ENCODE measurements at regions not wholly inside any gene's neighbourhood (a gene's known extent, or its start where the extent isn't known, plus 50 kb on each side); places are given as distances from the start of the nearest gene placed in this dataset.
A peak's percentile ranks its signal among the peaks of the same experiment; 100 is the strongest.

DNA sequence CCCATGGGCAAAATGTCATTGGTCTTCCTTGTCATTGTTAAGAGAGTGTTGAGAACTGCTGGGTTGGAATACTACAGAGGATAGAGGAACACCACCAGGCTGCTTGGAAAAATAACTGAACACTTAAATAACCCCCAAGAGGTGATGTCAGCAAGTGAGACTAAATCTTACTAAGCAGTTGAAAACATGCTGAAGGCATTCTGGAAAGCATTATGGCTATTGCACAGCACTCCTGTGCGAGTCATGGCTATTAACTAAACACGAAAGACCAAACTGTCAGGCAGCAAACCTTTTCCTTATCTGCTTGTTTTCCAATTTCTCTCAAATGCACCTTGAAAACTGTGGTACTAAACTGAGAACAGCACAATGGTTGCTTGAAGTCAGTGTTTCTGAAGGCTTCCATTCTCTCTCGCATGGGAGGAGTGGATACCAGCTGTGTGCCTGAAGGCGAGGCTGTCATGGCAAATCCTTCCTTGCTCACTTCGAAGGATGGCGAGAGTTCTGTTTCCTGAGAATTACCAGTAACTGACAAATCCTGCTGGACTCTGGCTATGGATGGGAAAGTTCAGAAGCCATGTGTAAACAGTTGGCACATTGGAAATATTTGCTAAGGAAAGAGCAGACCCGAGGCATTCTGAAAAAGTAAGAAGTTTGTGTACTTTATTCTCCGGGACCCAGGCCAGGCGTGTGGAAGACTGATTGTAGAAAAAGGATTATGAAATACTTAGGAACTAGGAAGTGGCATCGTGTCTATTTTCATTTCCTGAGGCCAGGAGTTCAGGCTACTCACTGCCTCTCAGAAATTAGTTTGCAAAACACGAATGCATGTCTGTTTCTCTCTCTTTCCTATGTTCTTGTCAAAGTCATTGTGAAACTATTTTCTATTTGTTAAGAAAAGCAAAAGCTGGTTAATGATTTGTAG lies 182.1 kb downstream of the DMRT2 start:
- Histone ChIP-seq H3K4me1 (peaks cover 0 to 13% of the 10 kb centered on the region in 2 donors), H3K27me3 (no peaks in the 10 kb centered on the region), H3K4me3 (no peak overlapping the region), H3K9me3 (no peaks in the 10 kb centered on the region), H3K27ac (peak overlapping the region in 3 of 4 donors; percentile 30 to 55 (median 34)), H3K36me3 (no peaks in the 10 kb centered on the region)
- intact Hi-C loops (cut with DNase I; ENCODE audit: low total_unique reads) = no loop called here
- no peak for TF ChIP-seq POLR2A (IDR thresholded peaks at IDR 0.05)
- TF ChIP-seq, protein P1, sequence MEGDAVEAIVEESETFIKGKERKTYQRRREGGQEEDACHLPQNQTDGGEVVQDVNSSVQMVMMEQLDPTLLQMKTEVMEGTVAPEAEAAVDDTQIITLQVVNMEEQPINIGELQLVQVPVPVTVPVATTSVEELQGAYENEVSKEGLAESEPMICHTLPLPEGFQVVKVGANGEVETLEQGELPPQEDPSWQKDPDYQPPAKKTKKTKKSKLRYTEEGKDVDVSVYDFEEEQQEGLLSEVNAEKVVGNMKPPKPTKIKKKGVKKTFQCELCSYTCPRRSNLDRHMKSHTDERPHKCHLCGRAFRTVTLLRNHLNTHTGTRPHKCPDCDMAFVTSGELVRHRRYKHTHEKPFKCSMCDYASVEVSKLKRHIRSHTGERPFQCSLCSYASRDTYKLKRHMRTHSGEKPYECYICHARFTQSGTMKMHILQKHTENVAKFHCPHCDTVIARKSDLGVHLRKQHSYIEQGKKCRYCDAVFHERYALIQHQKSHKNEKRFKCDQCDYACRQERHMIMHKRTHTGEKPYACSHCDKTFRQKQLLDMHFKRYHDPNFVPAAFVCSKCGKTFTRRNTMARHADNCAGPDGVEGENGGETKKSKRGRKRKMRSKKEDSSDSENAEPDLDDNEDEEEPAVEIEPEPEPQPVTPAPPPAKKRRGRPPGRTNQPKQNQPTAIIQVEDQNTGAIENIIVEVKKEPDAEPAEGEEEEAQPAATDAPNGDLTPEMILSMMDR (IDR thresholded peaks at IDR 0.05 in 4 of 5, conservative IDR thresholded peaks at IDR 0.05 in 1 of 5) = no peak
- in situ Hi-C loops (cut with MboI; ENCODE audit: low sequenced_read_pairs in 4 of 4) = no loop called here
- peak; percentile 87 for ATAC-seq
- DNase-seq = peak; percentile 30 to 61

DNA sequence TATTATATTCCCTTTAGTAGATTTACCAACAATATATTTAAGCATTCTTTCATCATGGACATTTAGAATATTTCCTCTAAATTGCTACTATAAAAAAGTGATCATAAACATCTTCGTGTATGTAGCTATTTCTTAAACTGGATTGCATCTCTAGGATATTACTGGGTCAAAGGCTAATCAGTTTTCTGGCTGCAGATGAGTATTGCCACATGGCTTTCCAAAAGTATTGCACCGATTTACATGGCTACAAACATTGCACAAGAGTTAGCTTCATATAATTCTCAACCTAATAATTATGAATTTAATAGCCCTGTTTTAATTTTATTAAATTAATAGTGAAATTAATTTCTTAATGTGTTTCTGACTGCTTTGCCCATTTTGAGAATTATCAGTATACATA lies 183.4 kb downstream of the DMRT2 start:
- TF ChIP-seq, protein P1 (IDR thresholded peaks at IDR 0.05 in 4 of 5, conservative IDR thresholded peaks at IDR 0.05 in 1 of 5) = no peak
- no peak for TF ChIP-seq POLR2A (IDR thresholded peaks at IDR 0.05)
- in situ Hi-C loops (cut with MboI; ENCODE audit: low sequenced_read_pairs in 4 of 4) = no loop called here
- peak in 1 of 2 donors; percentile 53 for ATAC-seq

DNA sequence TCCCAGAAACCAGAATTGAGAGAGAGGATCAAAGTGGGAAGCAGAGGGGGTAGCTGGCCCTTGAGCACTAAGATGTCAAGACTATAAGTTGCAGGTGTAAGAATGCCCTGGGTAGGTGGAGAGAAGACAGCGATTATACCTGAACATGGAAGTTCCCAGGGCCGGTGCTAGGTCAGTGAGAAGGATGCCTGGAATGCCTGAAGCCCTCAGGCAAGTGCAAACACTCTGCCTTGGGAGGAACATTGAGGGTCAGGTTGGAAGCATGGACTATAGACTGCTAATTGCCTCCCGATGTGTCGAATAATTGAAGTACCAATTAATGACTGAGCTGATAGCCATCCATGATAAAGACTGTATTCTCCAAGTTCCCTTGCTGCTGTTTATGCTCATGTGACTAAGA lies 185.5 kb downstream of the DMRT2 start:
- Histone ChIP-seq H3K9me3 (no peaks in the 10 kb centered on the region), H3K36me3 (no peaks in the 10 kb centered on the region), H3K27me3 (no peaks in the 10 kb centered on the region), H3K27ac (no peak overlapping the region), H3K4me1 (peaks cover 0 to 13% of the 10 kb centered on the region in 2 donors), H3K4me3 (no peak overlapping the region)
- in situ Hi-C loops (cut with MboI; ENCODE audit: low sequenced_read_pairs in 4 of 4) = no loop called here
- ATAC-seq = no peak
- intact Hi-C loops (cut with DNase I; ENCODE audit: low total_unique reads) = no loop called here
- TF ChIP-seq, protein P1 (IDR thresholded peaks at IDR 0.05 in 4 of 5, conservative IDR thresholded peaks at IDR 0.05 in 1 of 5) = no peak
- no peak for TF ChIP-seq POLR2A (IDR thresholded peaks at IDR 0.05)
- DNase-seq = no peak

More for the DNA sequence above, 183.4 kb downstream of the DMRT2 start:
- intact Hi-C loops (cut with DNase I; ENCODE audit: low total_unique reads) = no loop called here
- Histone ChIP-seq H3K27me3 (no peaks in the 10 kb centered on the region), H3K4me1 (peaks cover 0 to 13% of the 10 kb centered on the region in 2 donors), H3K36me3 (no peaks in the 10 kb centered on the region), H3K27ac (no peak overlapping the region), H3K9me3 (no peaks in the 10 kb centered on the region), H3K4me3 (no peak overlapping the region)
- DNase-seq = no peak

DNA sequence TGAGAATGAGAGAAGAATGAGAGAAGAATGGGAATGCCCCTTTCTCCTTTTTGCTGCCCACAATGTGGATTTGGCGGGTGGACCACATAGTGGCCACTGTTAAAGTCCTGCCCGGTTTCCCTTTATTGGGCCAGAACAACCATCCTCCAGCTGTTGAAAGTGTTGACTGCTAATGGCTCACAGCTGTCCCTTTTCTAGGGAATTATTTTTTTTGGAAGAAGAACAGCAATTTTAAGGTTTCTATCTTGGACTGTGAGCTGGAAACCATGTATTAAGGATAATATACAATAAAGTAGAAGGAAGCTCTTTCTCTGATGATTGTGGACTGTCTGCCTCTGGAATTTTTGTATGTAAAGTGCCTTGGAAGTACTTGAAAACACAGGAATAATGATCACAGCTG lies 185.9 kb downstream of the DMRT2 start:
- no peaks in the 10 kb centered on the region for H3K9me3 ChIP-seq
- H3K36me3 ChIP-seq = no peaks in the 10 kb centered on the region
- DNase-seq = no peak
- in situ Hi-C loops (cut with MboI; ENCODE audit: low sequenced_read_pairs in 4 of 4) (no loop called here), intact Hi-C loops (cut with DNase I; ENCODE audit: low total_unique reads) (no loop called here)
- H3K4me3 ChIP-seq = no peak overlapping the region
- peaks cover 0 to 13% of the 10 kb centered on the region in 2 donors for H3K4me1 ChIP-seq
- no peak overlapping the region for H3K27ac ChIP-seq
- no peaks in the 10 kb centered on the region for H3K27me3 ChIP-seq
- TF ChIP-seq, protein P1 (IDR thresholded peaks at IDR 0.05 in 4 of 5, conservative IDR thresholded peaks at IDR 0.05 in 1 of 5) = no peak
- no peak for TF ChIP-seq POLR2A (IDR thresholded peaks at IDR 0.05)
- no peak for ATAC-seq
